H1 (cell line): ENCODE measurements at regions not wholly inside any gene's neighbourhood (a gene's known extent, or its start where the extent isn't known, plus 50 kb on each side); places are given as distances from the start of the nearest gene placed in this dataset.

Source experiments
- CTCF ChIA-PET: fragments of 300-600 bp; sonication (Branson Sonifier 250); formaldehyde crosslinking; loops from one replicate; lab custom pipeline; 2021; ENCODE audit not compliant: partially characterized antibody; lab: Charles Lee
- POLR2A ChIA-PET: fragments of 300-600 bp; sonication (Branson Sonifier 250); formaldehyde crosslinking; loops from one replicate; lab custom pipeline; 2021; ENCODE audit warnings: inconsistent platforms; ENCODE audit not compliant: partially characterized antibody; lab: Charles Lee
- DNase-seq, 2 experiments: peaks; one replicate each; pipeline versions ENCODE4 v3.0.0 to v3.0.0-alpha.2; 2010 to 2022; ENCODE audit warnings: low spot score in 2 of 2, low read depth in 1 of 2, mixed read lengths in 1 of 2
- FAIRE-seq: peaks from 2 replicates; lab custom pipeline; 2011; peaks lifted over from hg19 to GRCh38; lab: Jason Lieb, UNC
- H2AFZ ChIP-seq: 2 replicates; pipeline ENCODE4 v1.8.1; 2012; ENCODE audit warnings: low read length, inconsistent platforms
- H2AK5ac ChIP-seq: 2 replicates; pipeline ENCODE4 v1.6.1; 2013; ENCODE audit warnings: low read depth, low read length
- H2BK120ac ChIP-seq: replicated peaks from 2 replicates; pipeline ENCODE3; 2013; ENCODE audit warnings: low read depth, low read length, inconsistent platforms
- H2BK12ac ChIP-seq: 2 replicates; pipeline ENCODE4 v1.6.1; 2013; ENCODE audit warnings: low read depth, low read length
- H2BK15ac ChIP-seq: 2 replicates; pipeline ENCODE4 v1.6.1; 2013; ENCODE audit warnings: low read length
- H2BK20ac ChIP-seq: 2 replicates; pipeline ENCODE4 v1.6.1; 2013; ENCODE audit warnings: low read length
- H2BK5ac ChIP-seq: 2 replicates; pipeline ENCODE4 v1.6.1; 2013; ENCODE audit warnings: low read depth, low read length
- H3K14ac ChIP-seq: 2 replicates; pipeline ENCODE4 v1.6.1; 2013; ENCODE audit warnings: inconsistent platforms; ENCODE audit not compliant: insufficient read length
- H3K18ac ChIP-seq: 2 replicates; pipeline ENCODE4 v1.6.1; 2013; ENCODE audit warnings: low read length; ENCODE audit errors: extremely low read depth
- H3K23ac ChIP-seq: 2 replicates; pipeline ENCODE4 v1.6.1; 2013; ENCODE audit warnings: inconsistent platforms; ENCODE audit not compliant: insufficient read length
- H3K23me2 ChIP-seq: 2 replicates; pipeline ENCODE4 v1.6.1; 2013; ENCODE audit warnings: low read depth, low read length
- H3K27ac ChIP-seq: 2 replicates; pipeline ENCODE4 v1.6.1; 2011; ENCODE audit warnings: low read depth, low read length, inconsistent platforms
- H3K27me3 ChIP-seq, 4 experiments: replicated peaks in 1 of 4; 1 replicate in 1 of 4; 2 replicates in 3 of 4; pipeline versions ENCODE4 v1.6.1 to v1.8.1; 2011 to 2013; ENCODE audit warnings: low read length in 3 of 4, mild to moderate bottlenecking in 3 of 4, inconsistent platforms in 2 of 4, mixed read lengths in 2 of 4, moderate library complexity in 1 of 4; ENCODE audit not compliant: control insufficient read depth in 3 of 4, insufficient read depth in 3 of 4; ENCODE audit errors: extremely low read depth in 1 of 4
- H3K36me3 ChIP-seq, 4 experiments: 2 replicates each; pipeline versions ENCODE4 v1.6.1 to v1.8.1; 2011 to 2013; ENCODE audit warnings: mild to moderate bottlenecking in 4 of 4, low read length in 3 of 4, moderate library complexity in 2 of 4, control low read depth in 1 of 4, inconsistent platforms in 1 of 4; ENCODE audit not compliant: insufficient read depth in 4 of 4, control insufficient read depth in 2 of 4
- H3K4ac ChIP-seq: replicated peaks from 2 replicates; pipeline ENCODE3; 2013; ENCODE audit warnings: low read length, low read depth, mixed read lengths, inconsistent platforms; ENCODE audit not compliant: insufficient read length
- H3K4me1 ChIP-seq, 4 experiments: replicated peaks in 1 of 4; 1 replicate in 1 of 4; 2 replicates in 3 of 4; pipeline versions ENCODE4 v1.6.1 to v1.8.1; 2011 to 2013; ENCODE audit warnings: low read length in 3 of 4, inconsistent platforms in 2 of 4, mixed read lengths in 1 of 4; ENCODE audit not compliant: insufficient read depth in 4 of 4, control insufficient read depth in 3 of 4
- H3K4me2 ChIP-seq, 2 experiments: 2 replicates each; pipeline versions ENCODE4 v1.6.1 to v1.8.1; 2011 to 2013; ENCODE audit warnings: low read depth in 2 of 2, low read length in 2 of 2, control low read depth in 1 of 2, inconsistent platforms in 1 of 2, mild to moderate bottlenecking in 1 of 2; ENCODE audit not compliant: insufficient read depth in 1 of 2
- H3K4me3 ChIP-seq, 4 experiments: fragments of 200-600, 300-600 bp in 1 of 4; sonication (generic), shearing (Covaris generic), sonication (Bioruptor Twin) in 1 of 4; 2 replicates each; pipeline versions ENCODE4 v1.5.1 to v1.8.1; 2011 to 2016; ENCODE audit warnings: low read length in 4 of 4, low read depth in 3 of 4, control low read depth in 2 of 4, inconsistent platforms in 2 of 4, mild to moderate bottlenecking in 2 of 4, mixed read lengths in 1 of 4, moderate library complexity in 1 of 4; ENCODE audit not compliant: insufficient read depth in 2 of 4; ENCODE audit errors: extremely low read depth in 1 of 4
- H3K56ac ChIP-seq: replicated peaks from 2 replicates; pipeline ENCODE3; 2013; ENCODE audit warnings: low read depth, mild to moderate bottlenecking, mixed read lengths, low read length, inconsistent platforms; ENCODE audit not compliant: insufficient read length
- H3K79me1 ChIP-seq: 2 replicates; pipeline ENCODE4 v1.6.1; 2013; ENCODE audit warnings: low read depth, low read length, control low read depth
- H3K79me2 ChIP-seq, 2 experiments: 2 replicates each; pipeline versions ENCODE4 v1.6.1 to v1.8.1; 2012 to 2013; ENCODE audit warnings: low read length in 2 of 2, mild to moderate bottlenecking in 2 of 2, inconsistent platforms in 1 of 2; ENCODE audit not compliant: insufficient read depth in 2 of 2, control insufficient read depth in 1 of 2
- H3K9ac ChIP-seq, 4 experiments: replicated peaks in 1 of 4; 1 replicate in 1 of 4; 2 replicates in 3 of 4; pipeline versions ENCODE4 v1.6.1 to v1.8.1; 2011 to 2013; ENCODE audit warnings: low read depth in 3 of 4, low read length in 3 of 4, control low read depth in 2 of 4, mild to moderate bottlenecking in 2 of 4, moderate library complexity in 2 of 4, inconsistent platforms in 1 of 4; ENCODE audit errors: extremely low read depth in 1 of 4
- H3K9me3 ChIP-seq, 2 experiments: 2 replicates each; pipeline versions ENCODE4 v1.6.1 to v1.8.1; 2012 to 2013; ENCODE audit warnings: mild to moderate bottlenecking in 2 of 2, moderate library complexity in 2 of 2, control low read depth in 1 of 2, inconsistent platforms in 1 of 2, low read depth in 1 of 2, low read length in 1 of 2, mixed read lengths in 1 of 2; ENCODE audit not compliant: insufficient read depth in 2 of 2
- H4K20me1 ChIP-seq, 2 experiments: replicated peaks in 1 of 2; 2 replicates each; pipeline versions ENCODE3 to v1.8.1; 2011 to 2013; ENCODE audit warnings: inconsistent platforms in 2 of 2, low read length in 2 of 2, mild to moderate bottlenecking in 1 of 2; ENCODE audit not compliant: insufficient read depth in 2 of 2, control insufficient read depth in 1 of 2
- H4K5ac ChIP-seq: 2 replicates; pipeline ENCODE4 v1.6.1; 2013; ENCODE audit warnings: low read length, low read depth, mixed read lengths, inconsistent platforms; ENCODE audit not compliant: insufficient read length
- H4K8ac ChIP-seq: 2 replicates; pipeline ENCODE4 v1.8.0; 2013; ENCODE audit warnings: mild to moderate bottlenecking, moderate library complexity, low read length, inconsistent platforms; ENCODE audit not compliant: insufficient read depth; ENCODE audit errors: extremely low read depth
- H4K91ac ChIP-seq: replicated peaks from 2 replicates; pipeline ENCODE3; 2013; ENCODE audit warnings: low read length, mixed read lengths, inconsistent platforms; ENCODE audit not compliant: insufficient read length
- MAFK ChIP-seq: IDR thresholded peaks from 2 replicates; pipeline ENCODE4 v1.6.1; 2012; ENCODE audit warnings: low read depth, mild to moderate bottlenecking, improper control_type of control experiment, low read length
- SIX5 ChIP-seq: IDR thresholded peaks from 2 replicates; pipeline ENCODE4 v1.6.1; 2011; ENCODE audit warnings: mild to moderate bottlenecking, low read depth, low read length
- TEAD4 ChIP-seq: IDR thresholded peaks from 2 replicates; pipeline ENCODE4 v1.6.1; 2012; ENCODE audit warnings: low read depth, low read length, inconsistent platforms, mixed read lengths
- WGBS, 2 experiments: shearing (Covaris generic) in 1 of 2; methylation state at CpG; one replicate each; pipeline versions ENCODE4 v1.1.6 to v1.1.7; 2013 to 2015; ENCODE audit warnings: low lambda C conversion rate in 2 of 2, mixed read lengths in 2 of 2, inconsistent platforms in 1 of 2, low coverage in 1 of 2, missing lambda C conversion rate in 1 of 2; ENCODE audit not compliant: insufficient replicate concordance in 2 of 2, insufficient coverage in 1 of 2, insufficient read length in 1 of 2; ENCODE audit errors: extremely low coverage in 1 of 2, missing lambda C conversion rate in 1 of 2; 5-methylcytosine and 5-hydroxymethylcytosine counted together

GRCh38 chr14:34354556-34354955 lies 107.5 kb downstream of the SPTSSA start:
- Histone ChIP-seq H3K9ac (no peak overlapping the region), H2AFZ (no peak overlapping the region)

More at GRCh38 chr14:34354556-34354955, 107.5 kb downstream of the SPTSSA start:
- H3K79me2 ChIP-seq: no peaks in the 10 kb centered on the region
- H2BK12ac ChIP-seq: no peak overlapping the region
- no peak overlapping the region for H2BK15ac ChIP-seq
- TF ChIP-seq MAFK (no peak), SIX5 (no peak), TEAD4 (no peak)
- no peak overlapping the region for H4K5ac ChIP-seq
- DNase-seq (no peak), FAIRE-seq (no peak)
- 86% methylated on average over 3 of the region's 3 CpGs; no CpG with 5 or more reads in 1 of the 2 experiments for WGBS, 2 experiments
- no peaks in the 10 kb centered on the region for H3K9me3 ChIP-seq
- ChIA-PET POLR2A (no interaction called here), CTCF (interaction anchor here (0.9 kb wide), 1 partner anchor 11 kb away, joined by 3 read pairs; no protein-coding TSS in a partner anchor)
- no peak overlapping the region for H3K4me2 ChIP-seq
- no peak overlapping the region for H2BK120ac ChIP-seq
- H3K56ac ChIP-seq: no peak overlapping the region
- no peak overlapping the region for H2BK5ac ChIP-seq
- H4K20me1 ChIP-seq: no peaks in the 10 kb centered on the region
- H3K79me1 ChIP-seq: no peaks in the 10 kb centered on the region
- H3K4me3 ChIP-seq: no peak overlapping the region
- H4K8ac ChIP-seq: no peak overlapping the region
- no peak overlapping the region for H4K91ac ChIP-seq
- no peak overlapping the region for H3K14ac ChIP-seq
- no peak overlapping the region for H3K27ac ChIP-seq
- no peak overlapping the region for H3K18ac ChIP-seq
- H3K4ac ChIP-seq: no peak overlapping the region
- H3K36me3 ChIP-seq: no peaks in the 10 kb centered on the region
- no peaks in the 10 kb centered on the region for H3K4me1 ChIP-seq
- H3K23me2 ChIP-seq: no peaks in the 10 kb centered on the region
- no peak overlapping the region for H3K23ac ChIP-seq
- H2AK5ac ChIP-seq: no peak overlapping the region
- H2BK20ac ChIP-seq: no peak overlapping the region
- H3K27me3 ChIP-seq: peaks cover 0 to 1% (median 0%) of the 10 kb centered on the region in 4 experiments; a peak in 1 of 7 replicates
